ENCODE measurements at regions not wholly inside any gene's neighbourhood (a gene's known extent, or its start where the extent isn't known, plus 50 kb on each side); places are given as distances from the start of the nearest gene placed in this dataset.

DNA sequence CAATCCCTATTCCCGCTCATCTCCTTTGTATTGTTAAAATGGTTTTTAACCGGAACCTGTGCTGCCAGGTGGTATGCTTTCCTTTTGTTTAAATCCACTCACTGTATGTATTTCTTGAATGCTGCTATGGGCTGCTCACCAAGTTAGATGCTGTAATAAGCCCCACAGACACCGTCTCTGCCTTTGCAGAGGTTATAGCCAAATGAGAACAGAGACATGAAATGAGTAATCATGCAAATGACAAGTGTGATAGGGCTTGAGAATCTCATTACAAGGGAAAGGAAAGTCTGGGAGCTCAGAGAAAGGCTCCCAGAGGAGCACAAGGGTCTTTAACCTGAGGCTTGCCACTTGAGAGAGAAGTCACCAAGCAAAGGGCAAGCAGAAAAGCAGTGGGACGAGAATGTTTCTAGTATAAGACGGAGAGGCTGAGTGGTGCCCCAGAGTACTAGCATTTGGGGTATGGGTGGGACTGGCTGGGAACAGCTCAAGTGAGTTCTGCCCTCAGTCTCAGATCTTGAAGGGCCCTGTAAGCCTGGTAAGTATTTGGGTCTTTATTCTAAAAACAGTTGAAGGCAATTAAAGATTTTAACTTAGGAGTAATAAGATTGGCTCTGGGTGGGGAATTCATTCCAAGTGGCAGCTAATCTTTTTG lies 110.8 kb upstream of the H2AZ1 start:
- no peaks in the 10 kb centered on the region for H3K36me3 ChIP-seq (ENCODE audit: control insufficient read depth, insufficient read depth, low read length)
- no peaks in the 10 kb centered on the region for H3K4me1 ChIP-seq (ENCODE audit: control insufficient read depth, insufficient read depth, low read length)
- H3K27ac ChIP-seq (ENCODE audit: low read length) = no peak overlapping the region
- no peak for ATAC-seq
- H3K9me3 ChIP-seq (ENCODE audit: control insufficient read depth, insufficient read depth, low read depth, low read length) = no peaks in the 10 kb centered on the region
- POLR2A ChIA-PET = no interaction called here
- no TSS peak for BruUV-seq (replicated peaks)
- CTCF ChIA-PET = no interaction called here
- H3K27me3 ChIP-seq (ENCODE audit: control insufficient read depth, insufficient read depth, low read length) = no peaks in the 10 kb centered on the region
- no peak for TF ChIP-seq TCF7L2 (IDR thresholded peaks at IDR 0.05; ENCODE audit: low read depth, low read length)
- TF ChIP-seq, protein P1, sequence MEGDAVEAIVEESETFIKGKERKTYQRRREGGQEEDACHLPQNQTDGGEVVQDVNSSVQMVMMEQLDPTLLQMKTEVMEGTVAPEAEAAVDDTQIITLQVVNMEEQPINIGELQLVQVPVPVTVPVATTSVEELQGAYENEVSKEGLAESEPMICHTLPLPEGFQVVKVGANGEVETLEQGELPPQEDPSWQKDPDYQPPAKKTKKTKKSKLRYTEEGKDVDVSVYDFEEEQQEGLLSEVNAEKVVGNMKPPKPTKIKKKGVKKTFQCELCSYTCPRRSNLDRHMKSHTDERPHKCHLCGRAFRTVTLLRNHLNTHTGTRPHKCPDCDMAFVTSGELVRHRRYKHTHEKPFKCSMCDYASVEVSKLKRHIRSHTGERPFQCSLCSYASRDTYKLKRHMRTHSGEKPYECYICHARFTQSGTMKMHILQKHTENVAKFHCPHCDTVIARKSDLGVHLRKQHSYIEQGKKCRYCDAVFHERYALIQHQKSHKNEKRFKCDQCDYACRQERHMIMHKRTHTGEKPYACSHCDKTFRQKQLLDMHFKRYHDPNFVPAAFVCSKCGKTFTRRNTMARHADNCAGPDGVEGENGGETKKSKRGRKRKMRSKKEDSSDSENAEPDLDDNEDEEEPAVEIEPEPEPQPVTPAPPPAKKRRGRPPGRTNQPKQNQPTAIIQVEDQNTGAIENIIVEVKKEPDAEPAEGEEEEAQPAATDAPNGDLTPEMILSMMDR (IDR thresholded peaks at IDR 0.05) = no peak
- TF ChIP-seq, protein P2, sequence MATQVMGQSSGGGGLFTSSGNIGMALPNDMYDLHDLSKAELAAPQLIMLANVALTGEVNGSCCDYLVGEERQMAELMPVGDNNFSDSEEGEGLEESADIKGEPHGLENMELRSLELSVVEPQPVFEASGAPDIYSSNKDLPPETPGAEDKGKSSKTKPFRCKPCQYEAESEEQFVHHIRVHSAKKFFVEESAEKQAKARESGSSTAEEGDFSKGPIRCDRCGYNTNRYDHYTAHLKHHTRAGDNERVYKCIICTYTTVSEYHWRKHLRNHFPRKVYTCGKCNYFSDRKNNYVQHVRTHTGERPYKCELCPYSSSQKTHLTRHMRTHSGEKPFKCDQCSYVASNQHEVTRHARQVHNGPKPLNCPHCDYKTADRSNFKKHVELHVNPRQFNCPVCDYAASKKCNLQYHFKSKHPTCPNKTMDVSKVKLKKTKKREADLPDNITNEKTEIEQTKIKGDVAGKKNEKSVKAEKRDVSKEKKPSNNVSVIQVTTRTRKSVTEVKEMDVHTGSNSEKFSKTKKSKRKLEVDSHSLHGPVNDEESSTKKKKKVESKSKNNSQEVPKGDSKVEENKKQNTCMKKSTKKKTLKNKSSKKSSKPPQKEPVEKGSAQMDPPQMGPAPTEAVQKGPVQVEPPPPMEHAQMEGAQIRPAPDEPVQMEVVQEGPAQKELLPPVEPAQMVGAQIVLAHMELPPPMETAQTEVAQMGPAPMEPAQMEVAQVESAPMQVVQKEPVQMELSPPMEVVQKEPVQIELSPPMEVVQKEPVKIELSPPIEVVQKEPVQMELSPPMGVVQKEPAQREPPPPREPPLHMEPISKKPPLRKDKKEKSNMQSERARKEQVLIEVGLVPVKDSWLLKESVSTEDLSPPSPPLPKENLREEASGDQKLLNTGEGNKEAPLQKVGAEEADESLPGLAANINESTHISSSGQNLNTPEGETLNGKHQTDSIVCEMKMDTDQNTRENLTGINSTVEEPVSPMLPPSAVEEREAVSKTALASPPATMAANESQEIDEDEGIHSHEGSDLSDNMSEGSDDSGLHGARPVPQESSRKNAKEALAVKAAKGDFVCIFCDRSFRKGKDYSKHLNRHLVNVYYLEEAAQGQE (IDR thresholded peaks at IDR 0.05; ENCODE audit: insufficient read depth in 1 of 2, low read depth in 2 of 2, low read length in 1 of 2) = no peak
- intact Hi-C loops (cut with micrococcal nuclease; ENCODE audit: unreplicated experiment) = no loop called here
- in situ Hi-C loops (cut with HindIII; ENCODE audit: low pct_unique_long_range_greater_than_20kb, low sequenced_read_pairs) = no loop called here
- DNase-seq (ENCODE audit: low read depth, low spot score) = no peak
- H3K4me3 ChIP-seq (ENCODE audit: low read depth in 2 of 2, low read length in 2 of 2) = no peak overlapping the region

DNA sequence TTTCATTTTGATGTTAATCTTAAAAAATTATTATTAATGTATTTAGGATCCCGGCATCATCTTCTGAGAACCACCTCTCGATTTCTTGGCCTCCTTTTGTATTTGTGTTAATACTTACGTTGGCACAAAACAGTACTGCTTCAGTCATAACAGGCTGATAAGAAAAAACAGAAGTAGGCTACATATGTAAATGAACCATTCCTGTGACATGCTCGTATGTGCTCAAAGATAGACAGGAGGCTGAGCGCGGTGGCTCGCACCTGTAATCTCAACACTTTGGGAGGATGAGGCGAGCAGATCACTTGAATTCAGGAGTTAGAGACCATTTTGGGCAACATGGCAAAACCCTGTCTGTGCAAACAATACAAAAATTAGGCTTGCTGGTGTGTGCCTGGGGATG lies 109.4 kb upstream of the H2AZ1 start:
- ATAC-seq = no peak
- DNase-seq (ENCODE audit: low read depth, low spot score) = no peak
- Histone ChIP-seq H3K27ac (ENCODE audit: low read length) (no peak overlapping the region), H3K4me1 (ENCODE audit: control insufficient read depth, insufficient read depth, low read length) (no peaks in the 10 kb centered on the region), H3K4me3 (ENCODE audit: low read depth in 2 of 2, low read length in 2 of 2) (no peak overlapping the region), H3K9me3 (ENCODE audit: control insufficient read depth, insufficient read depth, low read depth, low read length) (no peaks in the 10 kb centered on the region), H3K36me3 (ENCODE audit: control insufficient read depth, insufficient read depth, low read length) (no peaks in the 10 kb centered on the region), H3K27me3 (ENCODE audit: control insufficient read depth, insufficient read depth, low read length) (no peaks in the 10 kb centered on the region)
- in situ Hi-C loops (cut with HindIII; ENCODE audit: low pct_unique_long_range_greater_than_20kb, low sequenced_read_pairs) = no loop called here
- ChIA-PET POLR2A (no interaction called here), CTCF (no interaction called here)
- BruUV-seq (replicated peaks) = no TSS peak
- intact Hi-C loops (cut with micrococcal nuclease; ENCODE audit: unreplicated experiment) = no loop called here
- TF ChIP-seq POLR2AphosphoS5 (IDR thresholded peaks at IDR 0.05; ENCODE audit: low read depth, low read length) (no peak), SIN3A (IDR thresholded peaks at IDR 0.05; ENCODE audit: borderline replicate concordance, insufficient read depth, low read depth, low read length) (no peak), TCF7L2 (IDR thresholded peaks at IDR 0.05; ENCODE audit: low read depth, low read length) (no peak)
- TF ChIP-seq, protein P2 (IDR thresholded peaks at IDR 0.05; ENCODE audit: insufficient read depth in 1 of 2, low read depth in 2 of 2, low read length in 1 of 2) = no peak
- TF ChIP-seq, protein P1 (IDR thresholded peaks at IDR 0.05) = no peak
